NCI-H1092 treated with DMSO at 0.1 percent for 48 hours (cell line): ENCODE measurements at regions not wholly inside any gene's neighbourhood (a gene's known extent, or its start where the extent isn't known, plus 50 kb on each side); places are given as distances from the start of the nearest gene placed in this dataset.

ENCODE experiments used
- DNase-seq: peaks from one replicate; lab custom pipeline; 2025; lab: John Stamatoyannopoulos, UW

DNA sequence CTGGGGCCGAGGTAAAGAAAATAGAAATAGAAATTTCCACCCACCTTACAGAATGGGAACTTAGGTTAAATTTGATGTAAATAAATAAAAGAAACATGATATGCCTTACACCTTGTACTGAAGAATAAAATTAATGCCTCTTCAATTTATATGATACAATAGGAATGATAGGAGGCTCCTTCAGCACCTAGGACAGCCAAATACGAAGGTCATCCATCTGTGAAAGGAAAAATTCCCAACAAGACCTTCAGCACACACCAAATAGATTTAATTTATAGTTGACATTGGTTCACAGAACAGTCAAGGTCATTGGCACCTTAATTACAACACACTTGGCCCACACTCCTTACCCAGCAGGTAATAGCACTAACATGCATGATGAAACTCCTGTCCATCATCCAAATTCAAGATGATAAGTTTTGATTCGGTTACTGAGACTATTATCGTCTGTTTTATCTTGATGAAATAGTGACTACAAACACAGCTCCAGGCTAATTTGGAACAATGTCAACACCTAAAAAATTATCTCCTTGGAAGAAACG is 250.9 kb downstream of the SNX13 start:
- no peak for DNase-seq

DNA sequence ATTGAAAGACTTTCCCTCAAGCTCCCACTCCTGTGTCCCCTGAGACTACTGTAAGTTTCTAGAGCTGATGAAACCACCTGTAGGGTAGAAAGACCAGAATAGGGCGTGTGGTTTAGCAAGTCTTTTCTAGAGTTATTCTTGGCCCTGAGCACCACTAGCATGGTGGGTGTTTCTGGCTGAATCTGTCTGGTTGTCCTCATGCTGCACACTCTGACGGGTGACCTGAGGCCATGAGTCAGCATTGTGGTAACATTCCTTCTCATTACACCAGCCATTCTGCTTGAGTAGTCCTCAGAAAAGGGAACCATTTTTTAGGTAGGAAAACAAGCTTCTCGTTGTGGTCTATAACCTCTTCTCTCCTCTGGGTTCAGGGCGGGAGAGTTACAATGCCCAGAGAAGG is 250.3 kb downstream of the SNX13 start:
- DNase-seq, result no peak

DNA sequence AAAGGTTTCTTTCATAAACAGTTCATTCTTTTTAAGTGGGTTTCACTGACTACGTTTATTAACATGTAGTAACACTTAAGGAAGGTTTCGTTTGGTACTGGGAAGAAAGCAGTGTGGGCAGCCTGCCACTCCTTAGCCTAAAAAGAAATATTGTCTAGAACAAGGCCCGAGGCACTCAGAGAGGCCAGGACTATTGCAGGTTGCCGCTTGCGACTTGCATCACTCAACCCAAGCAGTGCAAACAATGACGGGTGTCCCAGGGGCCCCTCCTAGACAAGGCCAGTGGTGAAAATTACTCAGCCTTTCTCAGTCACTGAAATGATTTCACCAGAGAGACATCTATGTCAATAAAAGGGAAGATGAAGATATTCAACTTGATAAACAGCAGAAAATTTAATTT is 243.9 kb downstream of the SNX13 start:
- no peak for DNase-seq

DNA sequence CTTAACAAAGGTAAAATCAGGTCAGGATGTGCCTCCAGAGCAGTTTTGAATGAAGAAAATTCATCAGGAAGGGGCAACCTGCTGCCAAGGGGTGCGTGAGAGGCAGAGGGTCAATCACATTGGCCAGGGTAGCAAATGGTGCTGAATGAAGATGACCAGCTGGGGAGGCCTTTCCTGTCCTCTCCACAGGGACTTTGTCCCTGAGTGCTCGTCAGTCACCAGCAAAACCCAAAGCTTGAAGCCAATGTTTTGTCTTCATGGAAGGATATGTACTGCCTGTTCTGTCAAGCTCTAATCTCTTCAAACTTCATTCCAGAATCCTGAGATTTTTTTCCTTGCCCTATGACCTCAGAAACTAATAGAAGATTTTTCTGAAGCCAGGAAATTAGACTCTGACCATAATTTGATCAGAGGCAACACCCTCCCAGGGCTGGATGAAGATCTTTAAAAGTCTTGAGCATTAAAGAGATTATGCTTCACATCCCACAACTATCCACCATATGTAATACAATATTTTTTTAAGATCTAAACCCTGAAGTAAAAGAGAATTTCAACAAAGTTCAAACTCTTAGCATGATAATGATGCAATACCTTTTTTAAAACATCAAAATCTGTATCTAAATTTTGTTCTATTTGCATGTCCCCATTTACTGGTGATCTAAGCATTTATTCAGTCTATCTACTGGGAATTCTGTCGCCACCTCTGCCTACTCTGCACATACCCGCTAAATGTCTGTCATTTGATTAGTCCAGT is 243.0 kb downstream of the SNX13 start:
- no peak for DNase-seq

DNA sequence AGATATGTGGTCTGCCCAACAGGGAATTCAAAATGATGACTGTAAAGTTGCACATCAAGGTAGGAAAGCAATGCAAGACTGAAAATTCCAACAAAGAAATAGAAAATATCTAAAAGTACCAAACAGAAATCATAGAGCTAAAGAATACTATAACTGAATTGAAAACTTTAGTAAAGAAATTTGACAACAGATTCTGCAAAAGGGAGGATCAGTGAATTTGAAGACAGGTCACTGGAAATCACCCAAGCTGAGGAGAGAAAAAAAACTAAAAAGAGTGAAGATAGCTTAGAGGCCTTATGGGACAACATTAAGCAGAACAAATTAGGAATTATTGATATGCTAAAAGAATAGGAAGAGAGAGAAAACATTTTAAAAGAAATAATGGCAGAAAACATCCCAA is 240.6 kb downstream of the SNX13 start:
- no peak for DNase-seq

DNA sequence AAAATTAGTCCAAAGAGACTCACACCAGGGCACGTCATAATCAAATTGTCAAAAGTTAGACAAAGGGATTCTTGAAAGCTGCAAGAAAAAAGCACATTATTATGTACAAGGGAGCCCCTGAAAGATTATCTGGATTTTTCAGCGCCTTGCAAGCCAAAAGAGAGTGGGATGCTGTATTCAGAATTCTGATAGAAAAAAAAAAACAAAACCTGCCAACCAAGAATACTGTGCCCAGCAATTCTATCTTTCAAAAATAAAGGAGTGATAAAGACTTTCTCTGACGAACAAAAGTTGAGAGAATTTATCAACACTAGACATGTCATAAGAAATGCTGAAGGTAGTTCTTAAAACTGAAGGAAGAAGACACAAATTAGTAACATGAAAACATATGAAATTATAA is 240.2 kb downstream of the SNX13 start:
- no peak for DNase-seq

DNA sequence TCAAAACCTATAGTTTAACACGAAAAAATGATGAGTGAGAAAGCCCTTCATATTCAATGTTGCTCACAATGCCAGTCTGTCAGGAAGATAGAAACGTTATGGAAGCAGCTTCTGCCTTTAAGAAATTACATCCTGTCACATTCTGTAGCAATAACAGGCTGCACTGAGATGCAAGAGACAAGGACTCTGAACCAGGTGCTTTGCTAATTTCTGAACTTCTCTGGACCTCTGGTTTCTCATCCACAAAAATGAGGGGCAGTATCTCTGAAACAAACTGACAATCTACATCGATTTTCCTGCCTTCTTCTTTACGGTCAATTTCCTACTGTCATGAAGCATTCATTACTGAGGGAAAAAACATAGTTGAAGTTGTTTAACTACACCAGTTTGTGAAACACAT is 234.0 kb downstream of the SNX13 start:
- DNase-seq, result no peak

DNA sequence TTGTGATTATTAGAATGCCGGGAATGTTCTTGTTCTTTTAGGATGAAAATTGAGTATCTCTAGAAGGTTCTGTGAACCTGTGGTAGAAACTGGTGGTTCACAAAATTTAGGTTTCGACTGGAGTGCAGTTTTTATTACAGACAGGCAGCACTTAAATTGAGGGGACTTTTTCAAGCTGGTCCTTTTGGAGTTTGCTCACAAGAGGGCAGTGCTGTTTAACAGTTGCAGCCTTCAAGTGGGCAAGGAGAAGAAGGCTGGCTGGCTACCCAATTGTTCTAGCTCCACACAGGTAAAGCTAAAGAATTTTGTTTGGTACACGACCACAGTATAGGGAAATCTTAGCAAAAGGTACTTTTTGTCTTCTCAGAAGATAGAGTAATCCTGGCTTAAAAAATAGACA is 233.6 kb downstream of the SNX13 start:
- DNase-seq, result peak; percentile 60

DNA sequence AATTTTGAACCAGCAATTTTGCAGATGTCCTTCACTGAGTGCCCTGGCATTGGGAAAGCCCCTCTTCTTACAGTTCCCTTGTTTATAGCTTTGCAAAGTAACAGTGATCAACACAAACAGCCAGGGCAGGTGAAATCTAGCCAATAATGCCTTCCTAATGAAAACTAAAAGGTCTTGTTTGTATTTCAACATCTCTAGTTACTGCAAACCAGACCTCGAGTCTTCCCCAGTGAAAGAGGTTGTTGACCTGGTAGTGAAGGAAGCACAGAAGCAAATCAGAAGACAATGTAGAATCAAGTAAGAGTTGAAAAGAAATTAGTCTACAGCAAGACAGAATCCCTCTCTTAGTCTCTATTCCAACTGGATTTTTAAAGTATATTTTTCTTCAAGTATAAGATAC is 231.2 kb downstream of the SNX13 start:
- no peak for DNase-seq

DNA sequence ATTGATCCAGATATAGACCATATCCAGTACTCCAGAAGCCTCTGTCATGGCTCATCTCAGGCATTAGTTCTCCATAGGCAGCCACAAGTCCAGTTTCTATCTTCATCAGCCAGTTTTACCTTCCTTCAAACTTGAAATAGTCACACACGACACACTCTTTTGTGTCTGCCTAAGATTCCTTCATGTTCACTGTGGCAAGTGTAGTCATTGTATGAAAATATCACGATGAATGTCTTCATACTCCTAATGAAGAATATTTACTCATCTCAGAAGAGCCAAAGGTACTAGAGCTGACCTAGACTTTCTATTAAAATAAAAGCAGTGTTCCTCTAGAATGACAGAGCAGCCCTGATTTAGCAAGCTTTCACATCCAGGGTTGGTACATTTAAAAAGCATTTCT is 230.7 kb downstream of the SNX13 start:
- no peak for DNase-seq

DNA sequence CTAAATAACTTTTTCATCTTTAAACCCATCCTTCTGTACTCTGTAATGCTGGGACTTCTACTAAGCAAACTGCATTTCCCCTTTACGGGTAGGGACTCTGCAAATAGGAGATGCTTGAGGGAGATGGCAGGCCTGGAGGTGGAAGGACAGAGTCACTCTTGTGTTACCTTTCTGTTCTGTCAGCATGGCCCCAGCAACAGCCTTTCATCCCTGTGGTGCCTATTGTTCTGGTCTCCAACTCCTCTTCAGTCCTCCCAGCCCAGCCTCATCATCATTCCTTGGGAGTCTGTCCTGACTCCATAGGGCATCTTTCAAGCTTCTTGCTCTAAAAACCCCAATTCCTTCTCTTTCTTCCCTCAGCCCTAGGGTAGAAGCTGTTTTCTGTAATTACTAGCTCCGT is 230.0 kb downstream of the SNX13 start:
- no peak for DNase-seq

DNA sequence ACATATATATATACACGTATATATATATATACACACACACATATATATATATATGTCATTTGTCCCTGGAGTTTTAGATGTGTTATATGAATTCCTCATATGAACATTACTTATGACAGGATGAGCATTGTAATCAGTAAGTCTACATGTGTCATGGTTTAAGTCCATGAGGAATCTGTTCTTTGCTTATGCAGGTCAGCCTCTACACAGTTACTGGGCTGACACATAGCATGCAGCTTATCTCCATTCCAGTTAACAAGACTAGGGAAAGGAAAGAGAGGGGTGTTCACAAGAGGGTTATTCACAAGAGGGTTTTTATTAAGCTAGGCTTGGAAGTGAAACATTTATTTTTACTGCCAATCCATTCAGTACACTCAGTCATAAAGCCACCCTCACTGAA is 226.7 kb downstream of the SNX13 start:
- DNase-seq, result no peak

DNA sequence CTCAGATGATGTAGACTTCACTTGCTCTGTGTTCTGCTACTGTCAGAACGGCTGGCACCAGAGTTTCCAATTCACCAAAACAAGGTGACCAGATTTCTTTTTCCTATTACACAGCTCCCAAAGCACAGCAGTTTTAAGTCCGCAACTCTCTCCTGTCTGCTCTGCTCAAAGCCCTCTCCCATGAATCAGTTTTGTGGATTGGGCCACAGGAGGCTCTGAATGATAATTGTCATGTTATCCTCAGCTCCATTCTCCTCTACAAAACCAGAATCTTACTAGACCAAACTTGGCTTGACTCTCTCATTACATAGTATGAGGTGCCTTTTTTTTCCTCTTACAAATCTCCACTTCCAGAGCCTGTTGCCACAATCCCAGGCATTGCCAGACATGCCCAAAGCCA is 223.5 kb downstream of the SNX13 start:
- DNase-seq, result no peak

DNA sequence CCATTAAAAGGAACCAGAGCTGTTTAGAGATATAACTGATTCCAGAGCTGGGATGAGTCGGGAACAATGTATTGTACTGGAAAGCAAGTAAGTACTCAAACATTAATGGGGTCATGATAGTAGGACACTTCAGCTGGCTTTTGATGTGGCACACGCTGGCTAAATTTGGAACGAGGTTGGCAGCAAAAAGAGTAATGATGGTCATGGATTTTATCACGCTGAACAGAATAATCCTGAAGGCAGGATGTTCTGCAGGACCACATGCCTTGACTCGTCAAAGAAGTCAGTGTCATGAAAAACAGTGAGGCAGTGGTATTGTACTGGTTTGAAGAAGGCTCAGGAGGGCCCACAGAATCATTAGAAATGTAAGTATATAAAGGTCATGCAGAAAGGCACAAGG is 220.3 kb downstream of the SNX13 start:
- DNase-seq, result no peak

DNA sequence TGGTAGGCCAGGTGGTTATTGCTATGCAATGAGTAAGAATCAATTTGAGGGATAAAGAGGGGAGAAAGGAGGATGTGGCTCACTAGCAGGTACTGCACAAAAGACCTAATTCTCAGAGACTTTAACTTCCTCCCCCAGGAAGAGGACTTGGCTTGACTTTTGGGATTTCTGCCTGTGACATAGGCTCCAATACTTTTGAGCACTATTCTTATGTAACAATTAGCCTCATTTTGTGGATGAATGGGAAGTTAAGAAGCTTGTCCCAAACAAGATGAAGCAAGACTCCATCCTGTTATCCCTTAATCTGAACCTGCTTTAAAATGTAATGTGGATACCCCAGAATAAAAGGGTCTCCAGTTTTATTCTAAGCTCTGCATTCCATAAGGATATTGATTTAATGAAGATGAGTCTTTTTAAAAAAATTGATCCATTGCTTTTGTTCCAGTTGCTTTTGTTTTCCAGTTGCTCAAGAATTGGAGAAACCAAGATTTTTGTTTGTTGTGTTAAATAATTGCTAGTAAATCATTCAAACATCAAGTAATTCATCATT is 218.5 kb downstream of the SNX13 start:
- DNase-seq, result no peak

DNA sequence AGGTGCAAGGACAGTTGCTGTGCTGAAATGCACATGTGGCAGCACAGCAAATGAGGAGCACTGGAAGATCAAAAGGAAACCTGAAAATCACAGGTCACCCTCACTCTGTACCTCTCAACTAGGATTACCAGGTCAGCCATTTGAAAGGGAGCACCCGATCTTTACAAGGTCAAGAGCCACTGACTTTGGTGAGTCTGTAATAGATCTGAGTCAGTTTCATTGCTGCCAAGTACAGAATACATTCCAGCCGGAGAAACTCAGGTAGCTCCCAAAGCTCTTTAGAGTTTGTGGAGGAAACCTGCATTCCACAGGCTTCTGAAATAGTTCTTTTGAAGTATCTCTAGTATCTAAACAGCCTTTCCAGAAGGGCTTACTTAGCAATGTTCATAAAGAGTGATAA is 217.5 kb downstream of the SNX13 start:
- no peak for DNase-seq

DNA sequence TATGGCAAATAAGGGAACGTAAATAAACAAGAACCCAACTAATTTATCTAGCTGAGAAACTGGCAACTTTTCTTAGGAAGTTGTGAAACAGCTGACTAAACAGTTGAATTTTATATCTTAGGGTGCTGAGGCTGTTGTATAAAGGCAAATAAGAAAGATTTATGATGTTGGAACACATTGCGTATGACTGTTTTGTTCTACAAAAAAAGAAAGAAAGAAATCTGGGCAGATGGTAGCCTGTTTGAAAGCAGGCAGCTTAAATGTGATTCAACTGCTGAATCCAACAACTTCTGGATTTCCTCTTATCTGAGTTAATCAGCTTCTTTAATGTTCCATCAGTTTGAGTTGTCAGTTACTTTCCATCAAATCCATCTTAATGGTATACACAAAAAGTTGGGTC is 214.5 kb downstream of the SNX13 start:
- no peak for DNase-seq

DNA sequence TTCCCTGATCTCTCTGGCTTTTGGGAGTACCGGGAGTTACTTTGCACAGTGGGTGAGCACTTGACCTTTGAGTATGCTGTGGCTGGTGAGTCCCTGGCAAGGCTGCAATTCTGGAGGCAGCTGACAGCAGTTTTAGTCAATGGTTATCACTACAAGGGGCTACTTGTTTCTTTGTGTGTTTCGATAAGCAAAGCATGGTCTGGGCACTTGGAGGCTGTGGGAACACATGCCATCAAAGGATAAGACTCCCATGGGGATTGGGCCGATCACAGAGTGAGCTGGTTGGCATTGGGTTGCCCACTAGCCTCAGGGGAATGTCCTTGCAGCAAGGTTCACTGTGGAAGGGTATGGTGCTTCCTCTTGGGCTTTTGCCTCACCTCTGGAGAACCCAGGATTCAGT is 208.2 kb downstream of the SNX13 start:
- DNase-seq, result no peak
